ENCODE measurements at regions not wholly inside any gene's neighbourhood (a gene's known extent, or its start where the extent isn't known, plus 50 kb on each side); places are given as distances from the start of the nearest gene placed in this dataset.

DNA sequence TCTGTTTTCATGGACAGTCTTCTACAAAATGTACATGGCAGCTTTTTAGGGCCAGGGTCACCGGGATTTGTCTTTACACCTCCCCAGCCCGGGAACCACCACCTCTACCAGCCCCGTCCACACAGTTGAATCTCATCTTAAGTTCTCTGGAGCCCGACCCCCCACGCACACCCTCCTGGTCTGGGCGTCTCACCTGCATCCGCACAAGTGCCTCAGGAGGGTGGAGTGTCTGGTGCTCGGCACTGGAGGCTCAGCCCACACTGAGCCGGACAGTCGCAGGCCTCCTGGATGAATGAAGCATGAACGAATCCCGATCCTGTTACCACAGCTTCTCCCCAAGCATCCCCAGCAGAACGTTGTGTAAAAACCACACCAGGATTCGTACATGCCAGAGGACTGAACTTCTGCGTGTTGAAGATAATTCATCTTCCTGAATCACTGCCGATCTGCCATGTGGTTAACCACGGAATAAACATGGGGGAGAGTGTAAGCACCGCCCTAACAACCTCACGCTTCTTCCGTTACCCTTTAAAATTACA lies 162.0 kb downstream of the RTP5 start:
- Histone ChIP-seq H3K4me3 (no peak overlapping the region), H3K9me3 (replicated peaks in 1 of 3) (no peaks in the 10 kb centered on the region), H3K4me1 (replicated peaks in 1 of 2) (peaks cover 0 to 8% of the 10 kb centered on the region in 2 donors), H3K27me3 (no peaks in the 10 kb centered on the region), H3K27ac (no peak overlapping the region), H3K36me3 (replicated peaks in 1 of 2) (no peaks in the 10 kb centered on the region)
- 70 to 80% (median 75%) methylated on average over 17 to 20 of the region's 20 CpGs for WGBS, 4 donors
- TF ChIP-seq, protein P1, sequence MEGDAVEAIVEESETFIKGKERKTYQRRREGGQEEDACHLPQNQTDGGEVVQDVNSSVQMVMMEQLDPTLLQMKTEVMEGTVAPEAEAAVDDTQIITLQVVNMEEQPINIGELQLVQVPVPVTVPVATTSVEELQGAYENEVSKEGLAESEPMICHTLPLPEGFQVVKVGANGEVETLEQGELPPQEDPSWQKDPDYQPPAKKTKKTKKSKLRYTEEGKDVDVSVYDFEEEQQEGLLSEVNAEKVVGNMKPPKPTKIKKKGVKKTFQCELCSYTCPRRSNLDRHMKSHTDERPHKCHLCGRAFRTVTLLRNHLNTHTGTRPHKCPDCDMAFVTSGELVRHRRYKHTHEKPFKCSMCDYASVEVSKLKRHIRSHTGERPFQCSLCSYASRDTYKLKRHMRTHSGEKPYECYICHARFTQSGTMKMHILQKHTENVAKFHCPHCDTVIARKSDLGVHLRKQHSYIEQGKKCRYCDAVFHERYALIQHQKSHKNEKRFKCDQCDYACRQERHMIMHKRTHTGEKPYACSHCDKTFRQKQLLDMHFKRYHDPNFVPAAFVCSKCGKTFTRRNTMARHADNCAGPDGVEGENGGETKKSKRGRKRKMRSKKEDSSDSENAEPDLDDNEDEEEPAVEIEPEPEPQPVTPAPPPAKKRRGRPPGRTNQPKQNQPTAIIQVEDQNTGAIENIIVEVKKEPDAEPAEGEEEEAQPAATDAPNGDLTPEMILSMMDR (IDR thresholded peaks at IDR 0.05) = no peak
- TF ChIP-seq POLR2A (IDR thresholded peaks at IDR 0.05) = no peak
- DNase-seq = peak in 3 of 7 donors; percentile 9 to 37 (median 12)
- intact Hi-C loops (cut with DNase I) = no loop called here

DNA sequence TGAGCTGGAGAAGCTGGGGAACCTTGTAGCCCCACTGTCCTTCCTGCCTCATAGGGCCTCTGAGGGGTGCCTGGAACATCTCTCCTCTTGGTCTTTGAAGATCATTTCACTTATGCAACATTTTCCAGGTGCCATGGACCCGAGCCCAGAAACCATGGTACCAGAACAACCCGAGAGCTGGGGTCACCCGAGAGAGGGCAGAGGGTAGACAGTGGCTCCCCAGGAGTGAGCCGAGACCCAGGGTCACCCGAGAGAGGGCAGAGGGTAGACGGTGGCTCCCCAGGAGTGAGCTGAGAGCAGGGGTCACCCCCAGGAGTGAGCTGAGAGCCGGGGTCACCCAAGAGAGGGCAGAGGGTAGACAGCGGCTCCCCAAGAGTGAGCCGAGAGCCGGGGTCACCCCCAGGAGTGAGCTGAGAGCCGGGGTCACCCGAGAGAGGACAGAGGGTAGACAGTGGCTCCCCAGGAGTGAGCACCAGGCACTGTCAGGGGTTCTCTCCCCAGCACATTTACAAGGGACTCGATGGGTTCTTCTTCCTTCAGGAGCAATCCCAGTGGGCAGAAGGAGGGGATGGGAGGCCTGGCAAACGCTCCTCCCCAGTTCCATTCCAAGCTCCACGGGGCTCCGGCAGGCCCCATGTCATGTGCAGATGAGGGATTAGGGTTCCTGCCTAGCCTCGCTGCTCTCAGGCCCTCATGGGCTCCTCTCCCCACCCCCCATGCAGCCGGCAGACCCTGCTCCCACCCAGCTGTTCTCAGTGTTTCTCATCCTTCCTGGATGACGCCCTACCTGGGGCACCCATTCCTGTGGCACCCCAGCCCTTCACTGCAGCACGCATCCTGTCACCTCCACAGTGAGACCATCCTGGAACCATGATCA lies 163.5 kb downstream of the RTP5 start:
- peak in 2 of 7 donors; percentile 7 for DNase-seq
- Histone ChIP-seq H3K27ac (no peak overlapping the region), H3K27me3 (no peaks in the 10 kb centered on the region), H3K4me1 (replicated peaks in 1 of 2) (peaks cover 0 to 8% of the 10 kb centered on the region in 2 donors), H3K9me3 (replicated peaks in 1 of 3) (no peaks in the 10 kb centered on the region), H3K36me3 (replicated peaks in 1 of 2) (no peaks in the 10 kb centered on the region), H3K4me3 (no peak overlapping the region)
- TF ChIP-seq POLR2A (IDR thresholded peaks at IDR 0.05) = no peak
- TF ChIP-seq, protein P1 (IDR thresholded peaks at IDR 0.05) = no peak
- intact Hi-C loops (cut with DNase I) = no loop called here
- WGBS, 4 donors = 77 to 86% (median 84%) methylated on average over 18 to 20 of the region's 20 CpGs

DNA sequence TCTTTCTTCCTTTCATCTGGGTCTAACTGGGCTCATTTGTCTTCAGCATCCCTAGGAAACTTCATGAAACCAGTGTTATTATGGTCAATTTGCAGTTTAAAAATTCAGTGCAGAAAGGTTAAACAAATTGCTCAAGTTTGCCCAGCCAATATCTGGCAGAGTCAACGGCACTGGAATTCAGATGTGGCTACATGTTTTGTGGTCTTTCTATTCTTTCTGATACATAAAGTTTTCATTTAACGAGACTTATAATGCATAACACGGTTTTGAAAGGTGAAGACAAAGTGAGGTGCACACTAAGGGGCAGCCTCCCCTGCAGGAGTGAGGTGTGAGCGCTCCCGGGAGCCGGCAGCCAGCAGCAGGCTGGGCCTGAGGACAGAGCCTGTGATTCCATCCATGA lies 164.6 kb downstream of the RTP5 start:
- Histone ChIP-seq H3K9me3 (replicated peaks in 1 of 3) (no peaks in the 10 kb centered on the region), H3K27ac (no peak overlapping the region), H3K4me1 (replicated peaks in 1 of 2) (peaks cover 0 to 8% of the 10 kb centered on the region in 2 donors), H3K27me3 (no peaks in the 10 kb centered on the region), H3K36me3 (replicated peaks in 1 of 2) (no peaks in the 10 kb centered on the region), H3K4me3 (no peak overlapping the region)
- no peak for DNase-seq
- WGBS, 4 donors = 67 to 83% (median 81%) methylated on average over 6 of the region's 6 CpGs
- intact Hi-C loops (cut with DNase I) = no loop called here
- TF ChIP-seq, protein P1 (IDR thresholded peaks at IDR 0.05) = no peak
- no peak for TF ChIP-seq POLR2A (IDR thresholded peaks at IDR 0.05)

DNA sequence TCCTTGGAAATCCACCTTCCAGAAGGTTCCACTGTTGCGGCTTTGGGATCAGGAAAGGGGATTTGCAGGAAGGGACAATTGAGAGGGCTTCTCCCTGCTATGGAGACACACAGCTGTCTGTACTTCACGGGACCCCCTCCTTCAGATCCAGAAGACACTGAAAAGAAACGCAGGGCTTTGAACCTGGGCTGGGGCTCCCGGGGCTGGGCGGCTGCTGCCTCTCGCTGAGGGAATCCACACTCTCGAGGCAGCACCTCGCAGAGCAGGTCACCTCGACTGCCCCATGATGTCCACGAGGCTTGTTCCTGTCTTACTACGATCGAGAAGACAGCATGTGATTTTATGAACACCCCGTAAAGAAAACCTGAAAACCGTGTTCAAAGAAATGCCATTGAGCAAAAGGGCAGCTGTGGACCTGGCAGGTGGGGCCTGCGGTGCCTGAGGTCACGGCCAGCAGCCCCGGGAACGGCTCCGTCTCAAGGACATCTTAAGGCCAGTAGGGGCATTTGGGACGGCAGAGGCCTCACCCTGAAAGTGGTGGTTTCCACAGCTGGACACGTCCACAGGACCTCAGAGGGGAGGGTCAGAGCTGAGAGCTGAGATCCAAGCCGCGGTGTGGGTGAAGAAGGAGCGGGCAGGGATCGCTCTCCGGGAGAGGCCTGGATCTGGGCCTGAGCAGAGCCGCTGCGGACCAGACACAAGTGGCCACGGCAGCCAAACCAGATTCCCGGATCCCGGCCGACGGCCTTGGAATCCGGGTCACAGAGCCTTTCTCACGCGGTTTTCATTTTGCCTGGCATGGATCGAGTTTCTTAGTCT lies 165.7 kb downstream of the RTP5 start:
- 60 to 70% (median 66%) methylated on average over 34 to 37 of the region's 37 CpGs for WGBS, 4 donors

More for the DNA sequence above, 165.7 kb downstream of the RTP5 start:
- Histone ChIP-seq H3K27ac (peak overlapping the region in 1 of 5 donors; percentile 30), H3K9me3 (replicated peaks in 1 of 3) (no peaks in the 10 kb centered on the region), H3K36me3 (replicated peaks in 1 of 2) (no peaks in the 10 kb centered on the region), H3K27me3 (peaks cover 2% of the 10 kb centered on the region), H3K4me1 (replicated peaks in 1 of 2) (peaks cover 0 to 8% of the 10 kb centered on the region in 2 donors), H3K4me3 (no peak overlapping the region)
- peak; percentile 18 to 79 (median 57) for DNase-seq
- TF ChIP-seq POLR2A (IDR thresholded peaks at IDR 0.05) = no peak
- TF ChIP-seq, protein P1 (IDR thresholded peaks at IDR 0.05) = no peak
- intact Hi-C loops (cut with DNase I) = no loop called here

Measured in adrenal gland (tissue), 9 donors.